Astrocyte (in vitro differentiated cells and primary cell): ENCODE measurements at regions not wholly inside any gene's neighbourhood (a gene's known extent, or its start where the extent isn't known, plus 50 kb on each side); places are given as distances from the start of the nearest gene placed in this dataset.

Experiments
- CTCF ChIP-seq: IDR thresholded peaks from 2 replicates; pipeline ENCODE4 v1.5.1; 2011; ENCODE audit warnings: low read depth, mild to moderate bottlenecking, inconsistent platforms, low read length, moderate library complexity; ENCODE audit not compliant: insufficient read depth
- EZH2 ChIP-seq: IDR thresholded peaks from 2 replicates; pipeline ENCODE4 v1.6.1; 2012; ENCODE audit warnings: mild to moderate bottlenecking, low read length, inconsistent platforms; ENCODE audit not compliant: insufficient read depth

GRCh38 chr11:13224324-13224723 lies 53.3 kb upstream of the BMAL1 start:
- TF ChIP-seq CTCF (no peak), EZH2 (no peak)
